GM12878 (cell line): ENCODE measurements at regions not wholly inside any gene's neighbourhood (a gene's known extent, or its start where the extent isn't known, plus 50 kb on each side); places are given as distances from the start of the nearest gene placed in this dataset.

ENCODE experiments used
- ASH2L ChIP-seq: fragments of 300-600, 200-600 bp; sonication (generic); IDR thresholded peaks from 2 replicates; pipeline ENCODE4 v1.6.1; 2017; ENCODE audit warnings: low read depth, mild to moderate bottlenecking, borderline replicate concordance
- CEBPB ChIP-seq, 2 experiments: fragments of 150-350 bp in 1 of 2; IDR thresholded peaks; 2 replicates each; pipeline ENCODE4 v1.6.1; 2012 to 2014; ENCODE audit warnings: low read depth in 2 of 2, low read length in 2 of 2, borderline replicate concordance in 1 of 2, inconsistent platforms in 1 of 2
- CREB1 ChIP-seq: IDR thresholded peaks from 2 replicates; pipeline ENCODE4 v1.6.1; 2012; ENCODE audit warnings: low read depth, mild to moderate bottlenecking, inconsistent platforms
- EZH2 ChIP-seq: IDR thresholded peaks from 2 replicates; pipeline ENCODE4 v1.6.1; 2012; ENCODE audit warnings: low read depth, mild to moderate bottlenecking, control low read depth, inconsistent platforms, low read length, borderline replicate concordance; ENCODE audit not compliant: control insufficient read depth
- KDM1A ChIP-seq: fragments of 200-600 bp; sonication (generic); IDR thresholded peaks from 2 replicates; pipeline ENCODE4 v1.6.1; 2016; ENCODE audit warnings: borderline replicate concordance
- ZBED1 ChIP-seq: IDR thresholded peaks from 2 replicates; pipeline ENCODE4 v1.6.1; 2016; ENCODE audit warnings: borderline replicate concordance
- ZNF274 ChIP-seq: IDR thresholded peaks from one replicate; pipeline ENCODE4 v1.8.0; 2011; ENCODE audit not compliant: insufficient read length, insufficient read depth
- ZZZ3 ChIP-seq: IDR thresholded peaks from 2 replicates; pipeline ENCODE4 v1.6.1; 2011; ENCODE audit warnings: low read depth; ENCODE audit not compliant: control insufficient read depth, insufficient read length
- TF ChIP-seq, protein P1 (sequence below): fragments of 450-650 bp; IDR thresholded peaks from 2 replicates; pipeline ENCODE4 v1.6.1; 2016; ENCODE audit warnings: mild to moderate bottlenecking
- TF ChIP-seq, protein P2 (sequence below): fragments of 450-650 bp; IDR thresholded peaks from 2 replicates; pipeline ENCODE4 v1.6.1; 2018; ENCODE audit warnings: borderline replicate concordance, mild to moderate bottlenecking; ENCODE audit not compliant: partially characterized antibody

DNA sequence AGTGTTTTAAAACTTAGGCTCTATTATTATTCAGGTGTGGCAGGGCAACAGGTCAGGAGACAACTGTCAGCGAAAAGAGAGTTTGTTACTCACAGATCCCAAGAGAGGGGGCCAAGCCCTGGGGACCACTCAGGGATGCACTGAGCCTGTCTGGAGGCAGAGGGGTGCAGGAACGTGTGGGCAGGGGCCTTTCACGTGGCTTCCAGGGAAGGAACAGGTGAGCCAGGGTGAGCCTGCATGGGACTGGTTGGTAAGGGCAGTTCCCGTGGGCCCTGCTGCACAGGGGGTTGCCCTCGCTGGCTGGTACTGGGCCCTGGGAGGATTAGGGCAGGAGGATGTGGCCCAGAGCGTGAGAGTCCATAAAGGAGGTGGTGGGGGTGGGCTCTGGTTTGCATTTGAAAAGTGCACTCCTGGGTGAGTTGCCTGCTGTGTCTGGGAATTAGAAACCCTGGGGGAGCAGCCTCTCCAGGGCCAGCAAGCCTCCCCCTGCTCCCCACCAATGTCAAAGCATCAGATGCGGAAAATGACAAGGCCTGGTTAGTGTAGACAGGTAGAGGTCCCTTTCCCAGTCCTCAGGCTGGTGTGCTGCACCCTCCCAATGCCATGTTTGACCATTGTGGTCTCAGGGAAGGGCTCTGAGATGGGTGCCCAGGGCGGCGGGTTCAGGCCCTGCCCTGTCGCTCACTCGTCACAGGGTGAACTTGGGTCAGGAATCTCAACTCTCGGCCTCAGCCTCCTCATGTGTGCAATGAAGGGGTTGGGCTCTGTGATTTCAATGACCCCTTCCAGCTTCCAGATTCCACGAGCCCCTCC, 127.4 kb upstream of the RPS6KA2 start:
- no peak for TF ChIP-seq KDM1A
- no peak for TF ChIP-seq ZNF274
- no peak for TF ChIP-seq EZH2
- TF ChIP-seq CEBPB (IDR thresholded peaks at IDR 0.05; ENCODE audit: borderline replicate concordance in 1 of 2, low read depth in 2 of 2, low read length in 2 of 2) = no peak
- TF ChIP-seq CREB1 = no peak
- TF ChIP-seq ZBED1 = no peak
- TF ChIP-seq ASH2L = no peak
- TF ChIP-seq, protein P1, sequence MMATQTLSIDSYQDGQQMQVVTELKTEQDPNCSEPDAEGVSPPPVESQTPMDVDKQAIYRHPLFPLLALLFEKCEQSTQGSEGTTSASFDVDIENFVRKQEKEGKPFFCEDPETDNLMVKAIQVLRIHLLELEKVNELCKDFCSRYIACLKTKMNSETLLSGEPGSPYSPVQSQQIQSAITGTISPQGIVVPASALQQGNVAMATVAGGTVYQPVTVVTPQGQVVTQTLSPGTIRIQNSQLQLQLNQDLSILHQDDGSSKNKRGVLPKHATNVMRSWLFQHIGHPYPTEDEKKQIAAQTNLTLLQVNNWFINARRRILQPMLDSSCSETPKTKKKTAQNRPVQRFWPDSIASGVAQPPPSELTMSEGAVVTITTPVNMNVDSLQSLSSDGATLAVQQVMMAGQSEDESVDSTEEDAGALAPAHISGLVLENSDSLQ = no peak
- TF ChIP-seq, protein P2, sequence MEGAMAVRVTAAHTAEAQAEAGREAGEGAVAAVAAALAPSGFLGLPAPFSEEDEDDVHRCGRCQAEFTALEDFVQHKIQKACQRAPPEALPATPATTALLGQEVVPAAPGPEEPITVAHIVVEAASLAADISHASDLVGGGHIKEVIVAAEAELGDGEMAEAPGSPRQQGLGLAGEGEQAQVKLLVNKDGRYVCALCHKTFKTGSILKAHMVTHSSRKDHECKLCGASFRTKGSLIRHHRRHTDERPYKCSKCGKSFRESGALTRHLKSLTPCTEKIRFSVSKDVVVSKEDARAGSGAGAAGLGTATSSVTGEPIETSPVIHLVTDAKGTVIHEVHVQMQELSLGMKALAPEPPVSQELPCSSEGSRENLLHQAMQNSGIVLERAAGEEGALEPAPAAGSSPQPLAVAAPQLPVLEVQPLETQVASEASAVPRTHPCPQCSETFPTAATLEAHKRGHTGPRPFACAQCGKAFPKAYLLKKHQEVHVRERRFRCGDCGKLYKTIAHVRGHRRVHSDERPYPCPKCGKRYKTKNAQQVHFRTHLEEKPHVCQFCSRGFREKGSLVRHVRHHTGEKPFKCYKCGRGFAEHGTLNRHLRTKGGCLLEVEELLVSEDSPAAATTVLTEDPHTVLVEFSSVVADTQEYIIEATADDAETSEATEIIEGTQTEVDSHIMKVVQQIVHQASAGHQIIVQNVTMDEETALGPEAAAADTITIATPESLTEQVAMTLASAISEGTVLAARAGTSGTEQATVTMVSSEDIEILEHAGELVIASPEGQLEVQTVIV = no peak
- TF ChIP-seq ZZZ3 = no peak
